Keratinocyte (primary cell): ENCODE measurements at regions not wholly inside any gene's neighbourhood (a gene's known extent, or its start where the extent isn't known, plus 50 kb on each side); places are given as distances from the start of the nearest gene placed in this dataset.
A peak's percentile ranks its signal among the peaks of the same experiment; 100 is the strongest.

ENCODE experiments used
- DNase-seq: peaks from one replicate; pipeline ENCODE4 v3.0.0-alpha.2; 2011; ENCODE audit warnings: low read depth, missing footprints, low spot score
- FAIRE-seq: peaks from 2 replicates; lab custom pipeline; 2011; peaks lifted over from hg19 to GRCh38; lab: Jason Lieb, UNC
- H2AFZ ChIP-seq: 2 replicates; pipeline ENCODE4 v1.6.0; 2012; ENCODE audit warnings: low read length, control low read depth, inconsistent platforms; ENCODE audit not compliant: control insufficient read depth
- H3K27ac ChIP-seq: 2 replicates; pipeline ENCODE4 v1.5.1; 2011; ENCODE audit warnings: low read length; ENCODE audit not compliant: control insufficient read depth, insufficient read depth
- H3K27me3 ChIP-seq: 3 replicates; pipeline ENCODE4 v1.6.0; 2011; ENCODE audit warnings: low read length; ENCODE audit not compliant: control insufficient read depth, insufficient read depth; ENCODE audit errors: extremely low read depth
- H3K36me3 ChIP-seq, 2 experiments: 2 replicates in 1 of 2; 3 replicates in 1 of 2; pipeline ENCODE4 v1.5.1; 2011; ENCODE audit warnings: low read length in 2 of 2, mild to moderate bottlenecking in 1 of 2; ENCODE audit not compliant: control insufficient read depth in 2 of 2, insufficient read depth in 2 of 2; ENCODE audit errors: extremely low read depth in 1 of 2
- H3K4me1 ChIP-seq: 3 replicates; pipeline ENCODE4 v1.5.1; 2011; ENCODE audit warnings: low read length; ENCODE audit not compliant: control insufficient read depth, insufficient read depth; ENCODE audit errors: extremely low read depth
- H3K4me2 ChIP-seq: 3 replicates; pipeline ENCODE4 v1.6.0; 2011; ENCODE audit warnings: low read depth, low read length; ENCODE audit not compliant: control insufficient read depth, insufficient read depth; ENCODE audit errors: extremely low read depth
- H3K4me3 ChIP-seq, 3 experiments: fragments of 200-600 bp in 1 of 3; sonication (generic) in 1 of 3; 2 replicates in 2 of 3; 3 replicates in 1 of 3; pipeline ENCODE4 v1.5.1; 2011 to 2016; ENCODE audit warnings: low read length in 3 of 3, mild to moderate bottlenecking in 3 of 3, control low read depth in 2 of 3, inconsistent platforms in 1 of 3, low read depth in 1 of 3, mixed read lengths in 1 of 3, mixed run types in 1 of 3, moderate library complexity in 1 of 3; ENCODE audit not compliant: control insufficient read depth in 2 of 3, insufficient read depth in 2 of 3; ENCODE audit errors: extremely low read depth in 1 of 3
- H3K79me2 ChIP-seq: 2 replicates; pipeline ENCODE4 v1.6.0; 2012; ENCODE audit warnings: low read length; ENCODE audit not compliant: control insufficient read depth, insufficient read depth
- H3K9ac ChIP-seq: 3 replicates; pipeline ENCODE4 v1.6.0; 2011; ENCODE audit warnings: low read length; ENCODE audit not compliant: control insufficient read depth, insufficient read depth; ENCODE audit errors: extremely low read depth
- H3K9me1 ChIP-seq: 3 replicates; pipeline ENCODE4 v1.6.0; 2011; ENCODE audit warnings: low read length; ENCODE audit not compliant: control insufficient read depth, insufficient read depth; ENCODE audit errors: extremely low read depth
- H3K9me3 ChIP-seq: 2 replicates; pipeline ENCODE4 v1.5.1; 2012; ENCODE audit warnings: low read depth, low read length; ENCODE audit not compliant: control insufficient read depth
- H4K20me1 ChIP-seq: 3 replicates; pipeline ENCODE4 v1.6.0; 2011; ENCODE audit warnings: low read length; ENCODE audit not compliant: control insufficient read depth, insufficient read depth; ENCODE audit errors: extremely low read depth
- EZH2 ChIP-seq: IDR thresholded peaks from one replicate; pipeline ENCODE4 v1.6.1; 2012; ENCODE audit warnings: inconsistent platforms, mild to moderate bottlenecking, low read length, moderate library complexity
- dilution Hi-C: fragments of 300-500 bp; cut with MboI; formaldehyde crosslinking; loops from one replicate; pipeline ENCODE4 v1.7.0; 2020; ENCODE audit warnings: low sequenced_read_pairs; ENCODE audit not compliant: extremely low pct_ligation_motif_present
- TF ChIP-seq, protein P1 (sequence below), 3 experiments: IDR thresholded peaks in 1 of 3; conservative IDR thresholded peaks in 1 of 3; optimal IDR thresholded peaks in 1 of 3; 2 replicates in 2 of 3; 3 replicates in 1 of 3; pipeline versions ENCODE3 to v1.5.1; 2011; ENCODE audit warnings: low read length in 3 of 3, mild to moderate bottlenecking in 3 of 3, moderate library complexity in 2 of 3, control low read depth in 1 of 3, inconsistent platforms in 1 of 3; ENCODE audit not compliant: insufficient read depth in 2 of 3; ENCODE audit errors: extremely low read depth in 1 of 3

DNA sequence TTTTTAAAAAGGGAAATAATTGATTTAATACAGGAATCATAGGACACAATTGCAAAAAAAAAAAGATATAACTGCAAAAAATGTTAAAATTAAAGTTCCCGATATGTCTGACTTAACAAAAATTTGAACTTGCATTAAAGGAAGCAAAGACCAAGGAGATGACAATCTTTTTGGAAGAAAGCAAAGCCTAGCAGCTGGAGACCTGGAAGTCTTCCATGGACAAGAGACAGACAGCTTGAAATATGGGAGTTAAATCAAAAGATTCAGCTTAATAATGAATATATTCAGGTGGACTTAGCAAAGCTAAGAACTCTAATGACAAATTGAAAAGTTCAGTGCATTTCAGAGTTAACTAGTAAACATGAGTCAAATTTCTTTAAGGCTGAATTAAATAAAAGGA lies 568.7 kb upstream of the RGMB start:
- FAIRE-seq: no peak

DNA sequence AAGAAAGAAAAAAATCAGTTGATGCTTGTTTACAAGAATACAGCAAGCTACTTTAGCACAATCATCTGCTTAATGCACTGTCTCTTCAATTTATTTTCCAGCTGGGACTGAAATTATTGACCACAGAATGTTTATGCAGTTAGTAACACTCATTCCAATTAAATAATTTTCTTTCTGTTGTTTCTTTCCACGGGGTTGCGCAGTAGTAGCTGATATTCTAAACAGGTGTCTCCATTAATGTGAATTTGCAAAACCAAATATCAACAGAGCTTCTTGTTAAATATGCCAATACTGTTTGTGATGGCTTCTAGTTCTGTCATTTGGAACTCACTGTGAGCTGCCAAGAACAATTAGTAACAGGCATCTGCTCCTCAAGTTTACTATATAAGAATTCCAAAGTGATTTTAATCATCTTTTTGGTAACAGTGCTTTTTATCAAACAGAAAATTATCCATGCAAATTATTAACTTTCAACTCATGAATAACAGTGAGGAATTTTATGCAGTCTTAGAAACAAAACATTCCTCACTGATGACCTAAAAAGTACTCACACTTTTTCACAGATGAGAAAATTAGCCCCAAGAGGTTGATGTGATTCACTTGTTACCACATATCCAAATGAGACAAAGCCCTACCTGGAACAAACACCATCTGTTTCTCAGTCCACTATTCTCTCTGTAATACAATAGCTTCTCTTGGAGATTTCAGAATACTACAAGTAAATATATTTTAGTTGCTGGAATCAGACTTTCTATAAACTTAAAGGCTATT lies 567.6 kb upstream of the RGMB start:
- Histone ChIP-seq H2AFZ (no peak overlapping the region), H3K36me3 (no peaks in the 10 kb centered on the region), H3K9me1 (no peaks in the 10 kb centered on the region), H3K4me1 (peaks cover 24% of the 10 kb centered on the region), H3K4me3 (no peak overlapping the region), H4K20me1 (no peaks in the 10 kb centered on the region), H3K79me2 (no peaks in the 10 kb centered on the region), H3K27me3 (no peaks in the 10 kb centered on the region), H3K27ac (peak overlapping the region; percentile 18), H3K4me2 (peak overlapping the region; percentile 13), H3K9me3 (no peaks in the 10 kb centered on the region), H3K9ac (no peak overlapping the region)
- dilution Hi-C loops: no loop called here
- FAIRE-seq: peak; percentile 70
- DNase-seq: peak; percentile 53
- TF ChIP-seq EZH2: no peak
- TF ChIP-seq, protein P1, sequence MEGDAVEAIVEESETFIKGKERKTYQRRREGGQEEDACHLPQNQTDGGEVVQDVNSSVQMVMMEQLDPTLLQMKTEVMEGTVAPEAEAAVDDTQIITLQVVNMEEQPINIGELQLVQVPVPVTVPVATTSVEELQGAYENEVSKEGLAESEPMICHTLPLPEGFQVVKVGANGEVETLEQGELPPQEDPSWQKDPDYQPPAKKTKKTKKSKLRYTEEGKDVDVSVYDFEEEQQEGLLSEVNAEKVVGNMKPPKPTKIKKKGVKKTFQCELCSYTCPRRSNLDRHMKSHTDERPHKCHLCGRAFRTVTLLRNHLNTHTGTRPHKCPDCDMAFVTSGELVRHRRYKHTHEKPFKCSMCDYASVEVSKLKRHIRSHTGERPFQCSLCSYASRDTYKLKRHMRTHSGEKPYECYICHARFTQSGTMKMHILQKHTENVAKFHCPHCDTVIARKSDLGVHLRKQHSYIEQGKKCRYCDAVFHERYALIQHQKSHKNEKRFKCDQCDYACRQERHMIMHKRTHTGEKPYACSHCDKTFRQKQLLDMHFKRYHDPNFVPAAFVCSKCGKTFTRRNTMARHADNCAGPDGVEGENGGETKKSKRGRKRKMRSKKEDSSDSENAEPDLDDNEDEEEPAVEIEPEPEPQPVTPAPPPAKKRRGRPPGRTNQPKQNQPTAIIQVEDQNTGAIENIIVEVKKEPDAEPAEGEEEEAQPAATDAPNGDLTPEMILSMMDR (optimal IDR thresholded peaks at IDR 0.05 in 1 of 3, IDR thresholded peaks at IDR 0.05 in 1 of 3, conservative IDR thresholded peaks at IDR 0.05 in 1 of 3; ENCODE audit: extremely low read depth in 1 of 3, insufficient read depth in 2 of 3, low read length in 3 of 3): no peak

More for the DNA sequence above, 568.7 kb upstream of the RGMB start:
- H3K4me2 ChIP-seq: no peak overlapping the region
- no peak overlapping the region for H3K27ac ChIP-seq
- H3K4me1 ChIP-seq: peaks cover 27% of the 10 kb centered on the region
- no peaks in the 10 kb centered on the region for H3K36me3 ChIP-seq
- H3K79me2 ChIP-seq: no peaks in the 10 kb centered on the region
- H3K9me1 ChIP-seq: no peaks in the 10 kb centered on the region
- H3K9me3 ChIP-seq: no peaks in the 10 kb centered on the region
- DNase-seq: no peak
- TF ChIP-seq EZH2: no peak
- TF ChIP-seq, protein P1 (optimal IDR thresholded peaks at IDR 0.05 in 1 of 3, IDR thresholded peaks at IDR 0.05 in 1 of 3, conservative IDR thresholded peaks at IDR 0.05 in 1 of 3; ENCODE audit: extremely low read depth in 1 of 3, insufficient read depth in 2 of 3, low read length in 3 of 3): no peak
- no peak overlapping the region for H3K9ac ChIP-seq
- H3K4me3 ChIP-seq: no peak overlapping the region
- dilution Hi-C loops: no loop called here
- no peaks in the 10 kb centered on the region for H3K27me3 ChIP-seq
- no peaks in the 10 kb centered on the region for H4K20me1 ChIP-seq
- H2AFZ ChIP-seq: no peak overlapping the region
